GM21619 (cell line): ENCODE measurements at regions not wholly inside any gene's neighbourhood (a gene's known extent, or its start where the extent isn't known, plus 50 kb on each side); places are given as distances from the start of the nearest gene placed in this dataset.
"Not testable (repeated sequence)": the region's sequence is repeated elsewhere in the genome, so short reads cannot be mapped to it uniquely, and the experiment has no call there.

Experiments
- ATAC-seq: cut with Tn5 transposase; IDR thresholded peaks from one replicate; pipeline ENCODE4 v1.9.1; 2021; ENCODE audit not compliant: unreplicated experiment

- ATAC-seq = not testable (repeated sequence)
Measured at GRCh38 chr6:134791243-134791843, 158.6 kb downstream of the ALDH8A1 start.

- no peak for ATAC-seq
Measured at GRCh38 chr6:134787261-134787877, 162.5 kb downstream of the ALDH8A1 start.

GRCh38 chr6:134784336-134784735, 165.6 kb downstream of the ALDH8A1 start:
- ATAC-seq = no peak

GRCh38 chr6:134778431-134778830, 171.5 kb downstream of the ALDH8A1 start:
- no peak for ATAC-seq

GRCh38 chr6:134774201-134774638, 175.7 kb downstream of the ALDH8A1 start:
- ATAC-seq = no peak

GRCh38 chr6:134772671-134773360, 177.1 kb downstream of the ALDH8A1 start:
- ATAC-seq = no peak

GRCh38 chr6:134768931-134769330, 181.0 kb downstream of the ALDH8A1 start:
- ATAC-seq = no peak

- ATAC-seq = no peak
Measured at GRCh38 chr6:134766497-134766896, 183.4 kb downstream of the ALDH8A1 start.

- no peak for ATAC-seq
Measured at GRCh38 chr6:134764741-134765140, 185.2 kb downstream of the ALDH8A1 start.

- ATAC-seq = not testable (repeated sequence)
Measured at GRCh38 chr6:134763575-134763974, 186.3 kb downstream of the ALDH8A1 start.

GRCh38 chr6:134758621-134759020, 191.3 kb downstream of the ALDH8A1 start:
- ATAC-seq = no peak

GRCh38 chr6:134757911-134758361, 192.0 kb downstream of the ALDH8A1 start:
- no peak for ATAC-seq

GRCh38 chr6:134756374-134757025, 193.4 kb downstream of the ALDH8A1 start:
- ATAC-seq = no peak

- no peak for ATAC-seq
Measured at GRCh38 chr6:134754013-134754690, 195.7 kb downstream of the ALDH8A1 start.

- no peak for ATAC-seq
Measured at GRCh38 chr6:134753001-134753400, 196.9 kb downstream of the ALDH8A1 start.

GRCh38 chr6:134752445-134752844, 197.5 kb downstream of the ALDH8A1 start:
- ATAC-seq = no peak

- no peak for ATAC-seq
Measured at GRCh38 chr6:134750669-134751068, 199.2 kb downstream of the ALDH8A1 start.

- ATAC-seq = no peak
Measured at GRCh38 chr6:134748484-134748883, 201.4 kb downstream of the ALDH8A1 start.

GRCh38 chr6:134747197-134747596, 202.7 kb downstream of the ALDH8A1 start:
- not testable (repeated sequence) for ATAC-seq

- no peak for ATAC-seq
Measured at GRCh38 chr6:134746140-134746539, 203.8 kb downstream of the ALDH8A1 start.

GRCh38 chr6:134745192-134745591, 204.7 kb downstream of the ALDH8A1 start:
- not testable (repeated sequence) for ATAC-seq
